ENCODE measurements at regions not wholly inside any gene's neighbourhood (a gene's known extent, or its start where the extent isn't known, plus 50 kb on each side); places are given as distances from the start of the nearest gene placed in this dataset.
"Not testable (repeated sequence)": the region's sequence is repeated elsewhere in the genome, so short reads cannot be mapped to it uniquely, and the experiment has no call there.

- DNase-seq (ENCODE audit: low read depth in 1 of 2, low spot score in 1 of 2) = no peak
These were observed 67.0 kb upstream of the EDEM3 start for GRCh38 chr1:184821658-184822057.

- DNase-seq (ENCODE audit: low read depth in 1 of 2, low spot score in 1 of 2) = no peak
These were observed 66.3 kb upstream of the EDEM3 start for GRCh38 chr1:184820956-184821355.

- DNase-seq (ENCODE audit: low read depth in 1 of 2, low spot score in 1 of 2) = no peak
These were observed 65.6 kb upstream of the EDEM3 start for GRCh38 chr1:184820218-184820750.

- no peak for DNase-seq (ENCODE audit: low read depth in 1 of 2, low spot score in 1 of 2)
These were observed 64.0 kb upstream of the EDEM3 start for GRCh38 chr1:184818646-184819045.

- DNase-seq (ENCODE audit: low read depth in 1 of 2, low spot score in 1 of 2) = not testable (repeated sequence)
These were observed 62.3 kb upstream of the EDEM3 start for GRCh38 chr1:184817003-184817402.

GRCh38 chr1:184813528-184814089, 59.0 kb upstream of the EDEM3 start:
- DNase-seq (ENCODE audit: low read depth in 1 of 2, low spot score in 1 of 2) = no peak

- DNase-seq (ENCODE audit: low read depth in 1 of 2, low spot score in 1 of 2) = no peak
These were observed 56.9 kb upstream of the EDEM3 start for GRCh38 chr1:184811439-184812111.

GRCh38 chr1:184810735-184811343, 56.2 kb upstream of the EDEM3 start:
- no peak for DNase-seq (ENCODE audit: low read depth in 1 of 2, low spot score in 1 of 2)

GRCh38 chr1:184806296-184806721, 51.7 kb upstream of the EDEM3 start:
- DNase-seq (ENCODE audit: low read depth in 1 of 2, low spot score in 1 of 2) = no peak

GRCh38 chr1:184805667-184806295, 51.1 kb upstream of the EDEM3 start:
- peak; percentile 59 to 68 for DNase-seq (ENCODE audit: low read depth in 1 of 2, low spot score in 1 of 2)

All from stimulated activated CD4-positive, alpha-beta T cell treated with anti-CD3 and anti-CD28 coated beads, Interleukin-15, amount 100 ng/mL, for 1 hour (primary cell).